ENCODE measurements at regions not wholly inside any gene's neighbourhood (a gene's known extent, or its start where the extent isn't known, plus 50 kb on each side); places are given as distances from the start of the nearest gene placed in this dataset.

DNA sequence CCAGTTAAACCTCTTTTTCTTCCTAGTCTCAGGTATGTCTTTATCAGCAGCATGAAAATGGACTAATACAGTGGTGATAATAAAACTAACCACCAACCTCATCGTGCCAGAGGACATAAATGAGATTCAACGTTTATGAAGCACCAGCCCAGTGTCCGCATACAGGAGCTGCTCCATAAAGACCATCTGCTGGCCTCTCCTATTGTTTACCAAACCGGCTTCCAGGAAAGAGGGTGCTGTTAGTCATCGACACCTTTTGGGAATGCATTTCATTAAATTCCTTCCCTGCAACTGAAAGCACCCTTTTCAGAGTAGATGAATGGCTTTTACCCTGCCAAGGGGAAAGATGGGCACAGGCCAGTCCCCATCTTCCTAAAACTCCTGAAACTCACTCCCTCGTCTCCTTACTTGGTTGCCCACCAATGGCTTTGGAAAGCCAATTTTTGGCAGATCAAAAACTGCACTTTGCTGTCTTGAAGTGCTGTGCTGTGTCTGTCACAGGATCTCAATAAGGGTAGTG is 122.1 kb downstream of the AQP9 start:
- no peak overlapping the region for H3K4me3 ChIP-seq (ENCODE audit: low read length)
- H3K9ac ChIP-seq (ENCODE audit: low read length), result no peak overlapping the region
- H3K27ac ChIP-seq (ENCODE audit: low read depth, low read length), result no peak overlapping the region
- H3K4me1 ChIP-seq (ENCODE audit: control insufficient read depth, insufficient read depth, low read length), result no peaks in the 10 kb centered on the region
- H3K36me3 ChIP-seq (ENCODE audit: control insufficient read depth, insufficient read depth, low read length), result no peaks in the 10 kb centered on the region
- no peaks in the 10 kb centered on the region for H3K27me3 ChIP-seq (ENCODE audit: control insufficient read depth, insufficient read depth, low read length)

DNA sequence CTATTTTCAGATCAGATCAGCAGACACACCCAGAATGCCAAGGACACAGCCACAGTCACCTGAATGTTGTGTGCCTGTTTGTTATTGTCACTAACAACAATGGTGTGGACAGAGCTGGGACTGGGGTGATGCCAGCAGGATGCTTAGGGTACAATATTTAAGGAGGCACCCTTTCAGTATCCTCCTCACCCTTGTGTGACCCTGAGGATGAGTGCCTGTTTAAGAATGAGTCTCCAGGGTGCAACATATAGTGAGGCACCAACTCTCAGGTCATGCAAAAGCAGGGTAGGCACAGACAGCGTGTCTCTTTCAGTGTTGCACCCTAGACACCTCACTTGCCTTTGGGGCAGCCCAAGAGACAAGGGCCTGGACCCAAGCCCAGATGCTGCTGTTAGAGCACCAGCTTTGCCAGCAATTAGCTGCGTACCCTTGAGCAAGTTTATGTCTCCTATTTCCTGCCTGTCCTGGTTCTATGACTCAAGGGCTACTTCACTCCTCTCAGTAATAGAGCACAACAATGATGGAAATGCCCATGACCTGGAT is 122.6 kb downstream of the AQP9 start:
- no peaks in the 10 kb centered on the region for H3K4me1 ChIP-seq (ENCODE audit: control insufficient read depth, insufficient read depth, low read length)
- no peaks in the 10 kb centered on the region for H3K27me3 ChIP-seq (ENCODE audit: control insufficient read depth, insufficient read depth, low read length)
- no peak overlapping the region for H3K9ac ChIP-seq (ENCODE audit: low read length)
- H3K27ac ChIP-seq (ENCODE audit: low read depth, low read length), result no peak overlapping the region
- no peak overlapping the region for H3K4me3 ChIP-seq (ENCODE audit: low read length)
- H3K36me3 ChIP-seq (ENCODE audit: control insufficient read depth, insufficient read depth, low read length), result no peaks in the 10 kb centered on the region

DNA sequence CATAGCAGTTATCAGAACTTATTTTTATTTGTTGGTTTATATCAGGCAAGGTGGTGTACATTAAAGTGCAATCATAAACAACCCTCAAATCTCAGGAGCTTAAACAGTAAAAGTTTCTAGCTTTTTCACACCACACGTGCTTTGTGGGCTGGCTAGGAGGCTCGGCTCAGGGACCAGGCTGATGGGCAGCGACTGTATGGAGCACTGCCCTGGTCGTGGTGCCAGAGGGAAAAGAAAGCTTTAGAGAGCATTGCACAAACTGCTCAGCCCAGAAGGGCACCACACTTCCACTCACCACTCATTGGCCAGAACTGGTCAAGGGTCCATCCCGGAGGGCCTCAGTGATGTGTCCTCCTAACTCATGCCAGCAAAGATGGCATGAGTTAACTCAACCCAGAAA is 123.2 kb downstream of the AQP9 start:
- no peaks in the 10 kb centered on the region for H3K27me3 ChIP-seq (ENCODE audit: control insufficient read depth, insufficient read depth, low read length)
- no peak overlapping the region for H3K9ac ChIP-seq (ENCODE audit: low read length)
- no peak overlapping the region for H3K4me3 ChIP-seq (ENCODE audit: low read length)
- no peaks in the 10 kb centered on the region for H3K4me1 ChIP-seq (ENCODE audit: control insufficient read depth, insufficient read depth, low read length)
- no peaks in the 10 kb centered on the region for H3K36me3 ChIP-seq (ENCODE audit: control insufficient read depth, insufficient read depth, low read length)
- H3K27ac ChIP-seq (ENCODE audit: low read depth, low read length), result no peak overlapping the region

DNA sequence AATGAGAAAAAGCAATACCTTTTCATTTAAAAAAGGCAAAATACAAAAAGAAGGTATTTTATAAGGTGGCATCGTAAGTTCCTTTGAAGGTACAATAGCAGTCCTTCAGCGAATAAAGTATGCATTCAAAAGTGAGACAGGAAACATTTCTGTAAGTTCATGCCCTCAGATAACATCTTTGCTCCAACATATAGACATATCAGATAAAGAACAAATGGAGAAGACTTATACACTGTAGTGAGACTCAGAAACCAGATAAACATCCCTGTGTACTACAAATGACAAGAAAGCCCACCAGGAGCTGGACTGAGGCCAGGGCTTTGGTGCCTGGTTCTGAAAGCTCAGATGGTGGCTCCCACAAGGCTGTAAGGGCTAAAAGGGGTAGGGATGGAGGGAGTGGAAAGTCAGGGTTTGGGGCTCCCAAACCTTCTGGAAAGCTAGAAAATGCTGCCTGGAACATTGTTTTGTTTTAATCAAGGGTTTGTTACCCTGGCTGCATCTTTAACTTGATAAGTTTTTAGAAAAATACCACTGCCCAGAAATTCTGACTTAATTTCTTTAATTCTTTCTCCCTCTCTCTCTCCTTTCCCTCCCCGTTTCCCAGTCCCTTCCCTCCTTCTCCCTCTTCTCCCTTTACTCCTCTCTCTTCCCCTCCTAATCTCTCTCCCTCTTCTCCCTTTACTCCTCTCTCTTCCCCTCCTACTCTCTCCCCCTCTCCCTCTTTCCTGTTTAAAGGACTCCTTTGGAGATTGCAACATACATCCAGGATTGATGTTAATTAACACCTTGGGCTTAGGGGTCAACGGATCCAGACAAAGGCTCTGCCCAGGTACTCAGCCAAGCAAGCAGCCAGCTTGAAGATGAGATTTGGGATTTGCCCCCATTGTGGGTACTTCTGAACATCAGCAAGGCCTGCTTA is 126.1 kb downstream of the AQP9 start:
- Histone ChIP-seq H3K4me1 (ENCODE audit: control insufficient read depth, insufficient read depth, low read length) (no peaks in the 10 kb centered on the region), H3K27me3 (ENCODE audit: control insufficient read depth, insufficient read depth, low read length) (no peaks in the 10 kb centered on the region), H3K27ac (ENCODE audit: low read depth, low read length) (no peak overlapping the region), H3K4me3 (ENCODE audit: low read length) (no peak overlapping the region), H3K36me3 (ENCODE audit: control insufficient read depth, insufficient read depth, low read length) (no peaks in the 10 kb centered on the region), H3K9ac (ENCODE audit: low read length) (no peak overlapping the region)

DNA sequence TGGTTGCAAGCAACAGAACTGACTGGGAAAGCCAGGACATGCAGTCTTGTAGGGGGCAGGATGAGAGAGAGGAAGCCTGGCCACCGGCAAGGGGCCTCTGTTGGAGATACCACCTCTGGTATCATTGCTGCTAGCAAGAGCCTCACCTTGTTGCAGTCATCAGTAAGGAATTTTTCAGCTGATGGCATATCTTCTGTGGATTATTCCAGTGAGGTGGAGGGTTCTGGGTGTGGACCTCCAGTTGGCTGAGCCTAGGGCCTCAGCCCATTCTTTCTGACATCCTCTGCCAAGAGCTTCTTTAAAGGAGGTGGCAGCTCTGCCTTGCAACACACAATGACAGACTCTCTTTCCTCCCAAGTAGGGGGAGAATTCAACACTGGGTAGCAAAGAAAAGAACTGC is 128.9 kb downstream of the AQP9 start:
- no peaks in the 10 kb centered on the region for H3K27me3 ChIP-seq (ENCODE audit: control insufficient read depth, insufficient read depth, low read length)
- H3K4me1 ChIP-seq (ENCODE audit: control insufficient read depth, insufficient read depth, low read length), result no peaks in the 10 kb centered on the region
- no peak overlapping the region for H3K27ac ChIP-seq (ENCODE audit: low read depth, low read length)
- no peak overlapping the region for H3K4me3 ChIP-seq (ENCODE audit: low read length)
- H3K36me3 ChIP-seq (ENCODE audit: control insufficient read depth, insufficient read depth, low read length), result no peaks in the 10 kb centered on the region
- no peak overlapping the region for H3K9ac ChIP-seq (ENCODE audit: low read length)

DNA sequence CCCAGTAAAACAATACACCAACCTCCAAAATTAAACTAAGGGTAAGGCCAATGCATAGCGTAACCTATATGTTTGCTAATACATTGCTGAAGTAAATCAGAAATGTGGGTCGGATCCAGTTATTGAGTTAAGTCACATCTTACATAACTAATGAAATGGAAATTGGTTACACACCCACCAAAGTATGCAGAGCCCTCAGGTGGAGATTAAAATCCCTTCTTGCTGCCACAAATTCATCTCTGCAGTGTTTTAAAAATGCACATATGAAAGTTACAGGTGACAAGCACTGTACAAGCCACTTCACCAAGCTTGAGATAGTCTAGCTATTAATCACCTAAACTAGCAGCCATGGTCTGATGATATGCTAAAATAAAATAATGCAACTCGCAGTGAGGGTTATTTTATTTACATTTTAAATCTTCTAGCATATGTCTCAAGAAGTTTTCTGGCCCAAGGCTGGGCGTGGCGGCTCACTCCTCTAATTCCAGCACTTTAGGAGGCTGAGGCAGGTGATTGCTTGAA is 130.6 kb downstream of the AQP9 start:
- H3K27ac ChIP-seq (ENCODE audit: low read depth, low read length), result no peak overlapping the region
- no peaks in the 10 kb centered on the region for H3K4me1 ChIP-seq (ENCODE audit: control insufficient read depth, insufficient read depth, low read length)
- H3K9ac ChIP-seq (ENCODE audit: low read length), result no peak overlapping the region
- no peak overlapping the region for H3K4me3 ChIP-seq (ENCODE audit: low read length)
- no peaks in the 10 kb centered on the region for H3K27me3 ChIP-seq (ENCODE audit: control insufficient read depth, insufficient read depth, low read length)
- H3K36me3 ChIP-seq (ENCODE audit: control insufficient read depth, insufficient read depth, low read length), result no peaks in the 10 kb centered on the region

DNA sequence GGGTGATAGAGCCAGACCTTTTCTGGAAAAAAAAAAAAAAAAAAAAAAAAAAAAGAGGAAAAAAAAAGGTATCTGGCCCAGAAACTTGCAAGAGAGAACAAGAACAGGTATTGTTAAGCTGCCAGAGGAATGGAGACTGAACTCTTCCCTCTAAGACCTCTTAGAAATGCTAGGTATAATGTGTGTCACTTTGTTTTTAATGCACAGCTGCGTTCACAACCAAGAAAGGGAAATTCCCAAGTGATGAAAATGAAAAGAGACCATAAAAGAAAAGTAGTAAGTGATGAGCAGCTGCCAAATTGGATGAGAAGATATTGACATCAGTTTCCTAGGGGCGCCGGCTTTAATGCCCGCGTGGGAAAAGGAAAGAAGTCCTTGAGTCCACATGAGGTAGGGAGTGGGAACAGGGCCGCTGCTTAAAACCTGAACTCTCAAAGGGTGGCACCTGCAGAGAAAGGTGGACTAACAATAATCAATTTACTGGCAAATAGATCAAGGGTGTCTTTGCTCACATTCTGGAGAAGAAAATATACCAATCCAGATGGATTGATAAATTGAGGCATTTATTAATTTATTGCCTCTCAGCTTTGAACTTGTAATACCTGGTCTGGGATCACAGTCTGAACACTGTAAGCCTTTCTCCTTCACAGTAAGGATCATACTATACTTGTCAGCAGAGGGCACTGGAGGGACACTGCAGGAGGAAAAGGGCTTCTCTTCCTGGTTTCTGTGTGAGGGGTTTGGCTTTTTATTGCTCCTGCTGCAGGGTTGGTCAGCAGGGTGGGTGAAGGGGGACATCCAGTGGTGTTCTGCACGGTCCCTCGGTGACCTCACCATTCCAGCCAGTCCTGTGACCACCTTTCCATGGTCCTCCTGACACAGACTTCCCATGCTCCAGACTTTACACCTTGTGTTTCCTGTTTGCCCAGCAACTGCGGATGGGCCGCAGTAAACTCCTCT is 131.6 kb downstream of the AQP9 start:
- Histone ChIP-seq H3K4me3 (ENCODE audit: low read length) (no peak overlapping the region), H3K27me3 (ENCODE audit: control insufficient read depth, insufficient read depth, low read length) (no peaks in the 10 kb centered on the region), H3K27ac (ENCODE audit: low read depth, low read length) (no peak overlapping the region), H3K36me3 (ENCODE audit: control insufficient read depth, insufficient read depth, low read length) (no peaks in the 10 kb centered on the region), H3K4me1 (ENCODE audit: control insufficient read depth, insufficient read depth, low read length) (no peaks in the 10 kb centered on the region), H3K9ac (ENCODE audit: low read length) (no peak overlapping the region)

DNA sequence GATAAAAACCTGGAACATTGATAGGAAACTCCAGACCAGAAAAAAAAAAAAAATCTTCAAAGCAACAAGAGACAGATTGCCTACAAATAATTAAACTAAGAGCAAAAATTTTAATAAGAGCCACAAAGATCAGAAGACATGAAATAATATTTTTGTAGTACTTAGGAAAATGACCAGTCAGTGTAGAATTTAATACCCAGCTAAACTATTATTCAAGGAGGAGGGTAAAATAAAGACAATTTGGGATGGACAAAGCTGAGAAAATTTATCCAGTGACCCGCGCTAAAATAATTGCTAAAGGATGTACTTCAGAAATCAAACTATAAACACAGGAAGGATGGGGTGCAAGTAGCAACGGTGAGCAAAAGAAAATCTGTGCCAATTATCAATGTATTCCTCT is 133.2 kb downstream of the AQP9 start:
- no peak overlapping the region for H3K4me3 ChIP-seq (ENCODE audit: low read length)
- H3K4me1 ChIP-seq (ENCODE audit: control insufficient read depth, insufficient read depth, low read length), result no peaks in the 10 kb centered on the region
- no peaks in the 10 kb centered on the region for H3K36me3 ChIP-seq (ENCODE audit: control insufficient read depth, insufficient read depth, low read length)
- H3K9ac ChIP-seq (ENCODE audit: low read length), result no peak overlapping the region
- H3K27me3 ChIP-seq (ENCODE audit: control insufficient read depth, insufficient read depth, low read length), result no peaks in the 10 kb centered on the region
- no peak overlapping the region for H3K27ac ChIP-seq (ENCODE audit: low read depth, low read length)

DNA sequence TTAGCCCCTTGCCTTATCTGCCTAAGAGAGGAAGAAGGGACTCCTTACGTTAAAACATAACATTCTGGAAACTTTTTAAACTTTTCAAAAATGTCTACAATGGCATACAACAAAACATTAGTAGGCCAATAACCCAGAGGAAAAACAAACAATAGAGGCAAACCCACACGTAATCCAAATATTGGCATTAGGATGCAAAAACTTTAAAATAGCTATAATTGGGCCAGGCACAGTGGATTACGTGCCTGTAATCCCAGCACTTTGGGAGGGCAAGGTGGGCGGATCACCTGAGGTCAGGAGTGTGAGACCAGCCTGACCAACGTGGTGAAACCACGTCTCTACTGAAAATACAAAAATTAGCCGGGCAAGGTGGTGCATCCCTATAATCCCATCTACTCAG is 134.9 kb downstream of the AQP9 start:
- no peak overlapping the region for H3K27ac ChIP-seq (ENCODE audit: low read depth, low read length)
- H3K9ac ChIP-seq (ENCODE audit: low read length), result no peak overlapping the region
- no peak overlapping the region for H3K4me3 ChIP-seq (ENCODE audit: low read length)
- H3K36me3 ChIP-seq (ENCODE audit: control insufficient read depth, insufficient read depth, low read length), result no peaks in the 10 kb centered on the region
- no peaks in the 10 kb centered on the region for H3K27me3 ChIP-seq (ENCODE audit: control insufficient read depth, insufficient read depth, low read length)
- H3K4me1 ChIP-seq (ENCODE audit: control insufficient read depth, insufficient read depth, low read length), result no peaks in the 10 kb centered on the region

DNA sequence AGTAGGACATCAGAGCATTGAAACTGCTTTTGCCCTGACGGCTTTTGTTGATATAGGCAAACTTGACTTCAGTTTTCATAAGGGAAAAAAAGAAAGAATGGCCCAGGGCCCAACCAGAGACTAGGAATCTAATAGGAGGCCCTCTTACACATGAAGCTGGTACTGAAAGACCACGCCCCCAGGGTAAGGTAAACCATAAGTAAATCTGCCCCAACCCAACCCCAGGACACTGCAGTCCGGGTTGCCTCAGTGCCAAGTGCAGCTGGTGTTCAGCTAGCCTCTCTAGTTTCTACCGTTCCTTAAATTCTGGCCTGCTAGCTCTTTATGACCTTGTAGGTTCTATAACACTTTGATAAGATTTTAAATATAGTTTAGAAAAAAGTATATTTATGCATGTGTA is 136.7 kb downstream of the AQP9 start:
- Histone ChIP-seq H3K9ac (ENCODE audit: low read length) (no peak overlapping the region), H3K27ac (ENCODE audit: low read depth, low read length) (no peak overlapping the region), H3K27me3 (ENCODE audit: control insufficient read depth, insufficient read depth, low read length) (no peaks in the 10 kb centered on the region), H3K4me3 (ENCODE audit: low read length) (no peak overlapping the region), H3K36me3 (ENCODE audit: control insufficient read depth, insufficient read depth, low read length) (no peaks in the 10 kb centered on the region), H3K4me1 (ENCODE audit: control insufficient read depth, insufficient read depth, low read length) (no peaks in the 10 kb centered on the region)

DNA sequence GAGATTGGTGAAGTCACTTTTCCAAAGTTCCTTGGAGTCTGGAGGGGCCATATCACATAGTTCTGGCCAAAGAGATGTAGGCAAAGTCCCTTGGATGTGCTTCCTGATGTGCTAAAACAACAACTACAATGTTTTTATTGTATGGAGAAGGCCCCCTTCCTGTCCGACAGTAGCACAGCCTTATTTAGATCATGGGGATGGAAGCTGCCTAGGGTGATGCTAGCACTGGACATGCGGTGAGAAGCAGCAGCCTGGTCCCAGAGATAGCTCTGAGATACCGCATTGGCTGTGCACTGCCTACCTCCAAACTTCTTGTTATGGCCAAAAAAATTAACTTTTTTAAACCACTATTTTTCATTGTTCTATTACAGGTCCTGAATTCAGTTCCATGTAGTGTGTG is 137.6 kb downstream of the AQP9 start:
- H3K27ac ChIP-seq (ENCODE audit: low read depth, low read length), result no peak overlapping the region
- H3K27me3 ChIP-seq (ENCODE audit: control insufficient read depth, insufficient read depth, low read length), result no peaks in the 10 kb centered on the region
- no peak overlapping the region for H3K4me3 ChIP-seq (ENCODE audit: low read length)
- no peaks in the 10 kb centered on the region for H3K4me1 ChIP-seq (ENCODE audit: control insufficient read depth, insufficient read depth, low read length)
- H3K36me3 ChIP-seq (ENCODE audit: control insufficient read depth, insufficient read depth, low read length), result no peaks in the 10 kb centered on the region
- no peak overlapping the region for H3K9ac ChIP-seq (ENCODE audit: low read length)

DNA sequence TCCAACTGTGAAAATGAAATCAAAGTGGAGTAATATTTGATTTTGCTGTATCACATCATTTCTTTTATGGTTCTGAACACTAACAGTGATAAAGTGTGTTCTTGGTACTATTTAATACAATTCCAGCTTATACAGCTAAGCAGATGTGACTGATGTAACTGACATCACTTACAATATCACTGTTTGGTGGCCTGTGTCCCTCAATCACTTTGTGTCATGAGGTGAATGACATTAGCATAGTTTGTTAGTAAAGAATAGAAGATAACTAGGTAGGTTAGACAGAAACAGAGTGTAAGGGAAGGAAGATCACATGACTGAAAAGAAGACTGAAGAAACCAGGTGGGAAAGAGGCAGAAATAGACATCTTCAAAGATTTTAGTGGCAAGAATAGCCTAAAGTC is 138.7 kb downstream of the AQP9 start:
- Histone ChIP-seq H3K4me1 (ENCODE audit: control insufficient read depth, insufficient read depth, low read length) (no peaks in the 10 kb centered on the region), H3K9ac (ENCODE audit: low read length) (no peak overlapping the region), H3K4me3 (ENCODE audit: low read length) (no peak overlapping the region), H3K27me3 (ENCODE audit: control insufficient read depth, insufficient read depth, low read length) (no peaks in the 10 kb centered on the region), H3K27ac (ENCODE audit: low read depth, low read length) (no peak overlapping the region), H3K36me3 (ENCODE audit: control insufficient read depth, insufficient read depth, low read length) (no peaks in the 10 kb centered on the region)

Measured in rectal smooth muscle tissue (tissue), 1 donor.